ENCODE measurements at regions not wholly inside any gene's neighbourhood (a gene's known extent, or its start where the extent isn't known, plus 50 kb on each side); places are given as distances from the start of the nearest gene placed in this dataset.

DNA sequence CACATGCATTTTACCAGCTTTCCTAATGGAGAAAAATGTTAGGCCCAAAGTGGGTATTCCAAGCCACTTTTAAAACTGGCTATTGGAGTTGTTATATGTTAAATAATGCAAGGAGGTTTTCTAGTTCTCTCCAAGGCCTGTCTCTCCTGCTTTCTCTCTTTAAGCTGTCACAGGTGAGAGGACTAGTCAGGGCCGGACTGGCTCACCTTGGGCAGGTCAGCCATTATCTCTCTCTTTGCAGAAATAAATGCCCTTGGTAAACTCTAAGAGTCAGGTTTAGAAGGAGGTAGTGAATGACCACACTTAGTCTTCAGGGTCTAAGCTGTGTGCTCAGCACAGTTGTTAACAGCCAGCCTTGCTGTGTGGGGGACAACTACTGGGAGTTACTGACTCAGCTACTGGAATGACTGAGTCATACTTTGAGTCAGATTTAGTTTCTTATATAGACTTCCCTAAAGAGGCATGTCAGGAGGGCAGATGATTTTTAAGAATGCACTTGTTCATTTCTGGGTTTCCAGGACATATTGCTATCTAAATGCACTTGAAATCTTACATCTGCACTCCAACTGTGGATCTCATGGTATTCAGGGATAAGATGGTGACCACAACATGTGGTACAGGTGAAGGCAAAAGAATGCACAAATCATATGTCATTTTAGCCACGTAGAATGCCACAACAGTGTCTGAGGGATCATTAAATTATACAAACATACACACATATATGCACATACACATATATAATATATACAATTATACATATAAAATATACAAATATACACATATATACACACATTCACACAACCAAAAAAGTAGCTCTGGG is 719.4 kb downstream of the EPM2A start:
- Histone ChIP-seq H3K4me3 (no peak overlapping the region), H3K27ac (no peak overlapping the region), H3K27me3 (no peaks in the 10 kb centered on the region), H3K9me3 (no peaks in the 10 kb centered on the region), H3K4me1 (no peaks in the 10 kb centered on the region), H3K36me3 (no peaks in the 10 kb centered on the region)
- no peak for DNase-seq (ENCODE audit: low spot score in 2 of 2)
- intact Hi-C loops (cut with DNase I): no loop called here
- TF ChIP-seq, protein P1, sequence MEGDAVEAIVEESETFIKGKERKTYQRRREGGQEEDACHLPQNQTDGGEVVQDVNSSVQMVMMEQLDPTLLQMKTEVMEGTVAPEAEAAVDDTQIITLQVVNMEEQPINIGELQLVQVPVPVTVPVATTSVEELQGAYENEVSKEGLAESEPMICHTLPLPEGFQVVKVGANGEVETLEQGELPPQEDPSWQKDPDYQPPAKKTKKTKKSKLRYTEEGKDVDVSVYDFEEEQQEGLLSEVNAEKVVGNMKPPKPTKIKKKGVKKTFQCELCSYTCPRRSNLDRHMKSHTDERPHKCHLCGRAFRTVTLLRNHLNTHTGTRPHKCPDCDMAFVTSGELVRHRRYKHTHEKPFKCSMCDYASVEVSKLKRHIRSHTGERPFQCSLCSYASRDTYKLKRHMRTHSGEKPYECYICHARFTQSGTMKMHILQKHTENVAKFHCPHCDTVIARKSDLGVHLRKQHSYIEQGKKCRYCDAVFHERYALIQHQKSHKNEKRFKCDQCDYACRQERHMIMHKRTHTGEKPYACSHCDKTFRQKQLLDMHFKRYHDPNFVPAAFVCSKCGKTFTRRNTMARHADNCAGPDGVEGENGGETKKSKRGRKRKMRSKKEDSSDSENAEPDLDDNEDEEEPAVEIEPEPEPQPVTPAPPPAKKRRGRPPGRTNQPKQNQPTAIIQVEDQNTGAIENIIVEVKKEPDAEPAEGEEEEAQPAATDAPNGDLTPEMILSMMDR (IDR thresholded peaks at IDR 0.05): no peak

DNA sequence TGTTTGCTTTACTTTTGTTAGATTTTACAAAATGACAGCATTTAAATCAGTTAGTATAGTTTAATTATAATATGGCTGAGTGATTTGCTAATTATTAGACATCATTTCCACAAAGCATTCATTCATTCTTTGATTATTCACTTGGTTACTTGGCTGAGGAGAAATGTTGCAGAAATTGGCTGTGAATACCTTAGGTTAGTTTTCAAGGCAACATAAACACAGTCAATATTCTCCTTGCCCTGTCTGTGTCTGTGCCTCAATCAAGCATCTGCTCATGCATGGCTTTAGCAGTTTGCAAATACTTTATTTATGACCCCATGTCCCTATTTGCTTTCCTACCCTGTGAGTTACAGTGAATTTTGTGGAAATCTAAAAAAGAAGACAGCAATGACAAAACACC is 718.3 kb downstream of the EPM2A start:
- intact Hi-C loops (cut with DNase I): no loop called here
- no peak for DNase-seq (ENCODE audit: low spot score in 2 of 2)

DNA sequence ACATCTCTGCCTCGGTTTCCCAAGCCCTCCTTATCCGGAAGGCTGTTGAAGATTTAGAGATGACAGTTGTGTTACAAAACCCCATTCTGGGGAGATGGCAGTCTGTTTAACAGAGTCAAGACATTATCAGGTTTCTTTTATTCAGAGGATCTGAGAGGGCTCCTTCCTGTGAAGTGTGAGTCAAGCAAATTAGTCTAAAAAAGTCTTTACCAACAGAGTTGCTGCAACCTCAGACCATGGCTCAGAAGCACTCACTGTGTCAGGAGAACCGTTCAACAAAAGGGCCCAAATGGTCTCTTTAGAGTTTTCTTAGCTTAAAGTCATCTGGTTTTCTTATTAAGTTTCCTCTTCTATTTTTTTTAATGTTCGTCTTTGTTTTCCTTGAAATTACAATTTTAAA is 717.8 kb downstream of the EPM2A start:
- no peak for DNase-seq (ENCODE audit: low spot score in 2 of 2)
- H3K36me3 ChIP-seq: no peaks in the 10 kb centered on the region
- no peaks in the 10 kb centered on the region for H3K4me1 ChIP-seq
- no peak overlapping the region for H3K27ac ChIP-seq
- no peak overlapping the region for H3K4me3 ChIP-seq
- TF ChIP-seq, protein P1 (IDR thresholded peaks at IDR 0.05): no peak
- H3K9me3 ChIP-seq: no peaks in the 10 kb centered on the region
- intact Hi-C loops (cut with DNase I): no loop called here
- no peaks in the 10 kb centered on the region for H3K27me3 ChIP-seq

More for the DNA sequence above, 718.3 kb downstream of the EPM2A start:
- TF ChIP-seq, protein P1 (IDR thresholded peaks at IDR 0.05): no peak
- no peaks in the 10 kb centered on the region for H3K4me1 ChIP-seq
- H3K4me3 ChIP-seq: no peak overlapping the region
- no peaks in the 10 kb centered on the region for H3K27me3 ChIP-seq
- H3K9me3 ChIP-seq: no peaks in the 10 kb centered on the region
- no peaks in the 10 kb centered on the region for H3K36me3 ChIP-seq
- no peak overlapping the region for H3K27ac ChIP-seq

DNA sequence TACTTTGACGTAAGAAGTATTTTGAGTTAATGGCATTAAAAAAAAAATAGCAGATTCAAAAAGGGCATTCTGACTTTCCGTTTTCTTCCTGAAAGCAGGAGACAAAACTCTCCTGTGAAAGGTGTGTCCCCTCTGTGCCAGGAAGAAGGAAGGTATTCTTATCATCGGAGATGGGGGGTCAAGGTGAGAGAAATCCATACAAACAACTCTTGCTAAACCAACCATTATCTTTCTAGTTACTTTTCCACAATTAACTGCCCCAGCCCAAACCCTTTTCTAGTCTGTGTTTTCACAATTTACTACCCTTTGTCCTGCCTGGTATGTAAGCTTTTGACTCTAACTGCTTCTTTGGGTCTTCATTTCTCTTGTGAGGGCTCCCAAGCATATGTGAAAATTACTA is 717.3 kb downstream of the EPM2A start:
- intact Hi-C loops (cut with DNase I): no loop called here
- Histone ChIP-seq H3K36me3 (no peaks in the 10 kb centered on the region), H3K4me3 (no peak overlapping the region), H3K4me1 (no peaks in the 10 kb centered on the region), H3K9me3 (no peaks in the 10 kb centered on the region), H3K27me3 (no peaks in the 10 kb centered on the region), H3K27ac (no peak overlapping the region)
- TF ChIP-seq, protein P1 (IDR thresholded peaks at IDR 0.05): no peak
- no peak for DNase-seq (ENCODE audit: low spot score in 2 of 2)

DNA sequence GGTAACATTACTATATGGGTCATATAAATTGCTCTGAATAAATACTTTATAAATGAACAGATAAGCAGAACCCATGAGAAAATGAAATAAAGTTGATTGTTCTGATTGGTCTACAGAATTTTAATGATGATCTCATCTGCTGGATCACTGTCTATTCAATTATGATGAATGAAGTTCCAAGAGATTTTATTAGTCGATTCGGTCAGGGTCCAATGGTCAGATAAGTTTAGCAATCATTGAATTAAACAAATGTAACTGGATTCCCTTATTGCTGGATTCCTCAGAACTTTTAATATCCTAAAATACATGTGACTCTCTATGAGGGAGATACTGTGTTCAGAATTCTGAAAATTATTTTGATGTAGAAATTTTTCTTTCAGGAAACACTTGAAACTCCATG is 715.2 kb downstream of the EPM2A start:
- Histone ChIP-seq H3K9me3 (no peaks in the 10 kb centered on the region), H3K27me3 (no peaks in the 10 kb centered on the region), H3K27ac (no peak overlapping the region), H3K4me1 (no peaks in the 10 kb centered on the region), H3K36me3 (no peaks in the 10 kb centered on the region), H3K4me3 (no peak overlapping the region)
- intact Hi-C loops (cut with DNase I): no loop called here
- DNase-seq (ENCODE audit: low spot score in 2 of 2): no peak
- TF ChIP-seq, protein P1 (IDR thresholded peaks at IDR 0.05): no peak

Measured in ascending aorta (tissue), 2 donors.